H1 (cell line): ENCODE measurements at regions not wholly inside any gene's neighbourhood (a gene's known extent, or its start where the extent isn't known, plus 50 kb on each side); places are given as distances from the start of the nearest gene placed in this dataset.

ENCODE experiments used
- CTCF ChIA-PET: fragments of 300-600 bp; sonication (Branson Sonifier 250); formaldehyde crosslinking; loops from one replicate; lab custom pipeline; 2021; ENCODE audit not compliant: partially characterized antibody; lab: Charles Lee
- POLR2A ChIA-PET: fragments of 300-600 bp; sonication (Branson Sonifier 250); formaldehyde crosslinking; loops from one replicate; lab custom pipeline; 2021; ENCODE audit warnings: inconsistent platforms; ENCODE audit not compliant: partially characterized antibody; lab: Charles Lee
- DNase-seq, 2 experiments: peaks; one replicate each; pipeline versions ENCODE4 v3.0.0 to v3.0.0-alpha.2; 2010 to 2022; ENCODE audit warnings: low spot score in 2 of 2, low read depth in 1 of 2, mixed read lengths in 1 of 2
- FAIRE-seq: peaks from 2 replicates; lab custom pipeline; 2011; peaks lifted over from hg19 to GRCh38; lab: Jason Lieb, UNC
- H2AFZ ChIP-seq: 2 replicates; pipeline ENCODE4 v1.8.1; 2012; ENCODE audit warnings: low read length, inconsistent platforms
- H2AK5ac ChIP-seq: 2 replicates; pipeline ENCODE4 v1.6.1; 2013; ENCODE audit warnings: low read depth, low read length
- H2BK120ac ChIP-seq: replicated peaks from 2 replicates; pipeline ENCODE3; 2013; ENCODE audit warnings: low read depth, low read length, inconsistent platforms
- H2BK12ac ChIP-seq: 2 replicates; pipeline ENCODE4 v1.6.1; 2013; ENCODE audit warnings: low read depth, low read length
- H2BK15ac ChIP-seq: 2 replicates; pipeline ENCODE4 v1.6.1; 2013; ENCODE audit warnings: low read length
- H2BK20ac ChIP-seq: 2 replicates; pipeline ENCODE4 v1.6.1; 2013; ENCODE audit warnings: low read length
- H2BK5ac ChIP-seq: 2 replicates; pipeline ENCODE4 v1.6.1; 2013; ENCODE audit warnings: low read depth, low read length
- H3K14ac ChIP-seq: 2 replicates; pipeline ENCODE4 v1.6.1; 2013; ENCODE audit warnings: inconsistent platforms; ENCODE audit not compliant: insufficient read length
- H3K18ac ChIP-seq: 2 replicates; pipeline ENCODE4 v1.6.1; 2013; ENCODE audit warnings: low read length; ENCODE audit errors: extremely low read depth
- H3K23ac ChIP-seq: 2 replicates; pipeline ENCODE4 v1.6.1; 2013; ENCODE audit warnings: inconsistent platforms; ENCODE audit not compliant: insufficient read length
- H3K23me2 ChIP-seq: 2 replicates; pipeline ENCODE4 v1.6.1; 2013; ENCODE audit warnings: low read depth, low read length
- H3K27ac ChIP-seq: 2 replicates; pipeline ENCODE4 v1.6.1; 2011; ENCODE audit warnings: low read depth, low read length, inconsistent platforms
- H3K27me3 ChIP-seq, 4 experiments: replicated peaks in 1 of 4; 1 replicate in 1 of 4; 2 replicates in 3 of 4; pipeline versions ENCODE4 v1.6.1 to v1.8.1; 2011 to 2013; ENCODE audit warnings: low read length in 3 of 4, mild to moderate bottlenecking in 3 of 4, inconsistent platforms in 2 of 4, mixed read lengths in 2 of 4, moderate library complexity in 1 of 4; ENCODE audit not compliant: control insufficient read depth in 3 of 4, insufficient read depth in 3 of 4; ENCODE audit errors: extremely low read depth in 1 of 4
- H3K36me3 ChIP-seq, 4 experiments: 2 replicates each; pipeline versions ENCODE4 v1.6.1 to v1.8.1; 2011 to 2013; ENCODE audit warnings: mild to moderate bottlenecking in 4 of 4, low read length in 3 of 4, moderate library complexity in 2 of 4, control low read depth in 1 of 4, inconsistent platforms in 1 of 4; ENCODE audit not compliant: insufficient read depth in 4 of 4, control insufficient read depth in 2 of 4
- H3K4ac ChIP-seq: replicated peaks from 2 replicates; pipeline ENCODE3; 2013; ENCODE audit warnings: low read length, low read depth, mixed read lengths, inconsistent platforms; ENCODE audit not compliant: insufficient read length
- H3K4me1 ChIP-seq, 4 experiments: replicated peaks in 1 of 4; 1 replicate in 1 of 4; 2 replicates in 3 of 4; pipeline versions ENCODE4 v1.6.1 to v1.8.1; 2011 to 2013; ENCODE audit warnings: low read length in 3 of 4, inconsistent platforms in 2 of 4, mixed read lengths in 1 of 4; ENCODE audit not compliant: insufficient read depth in 4 of 4, control insufficient read depth in 3 of 4
- H3K4me2 ChIP-seq, 2 experiments: 2 replicates each; pipeline versions ENCODE4 v1.6.1 to v1.8.1; 2011 to 2013; ENCODE audit warnings: low read depth in 2 of 2, low read length in 2 of 2, control low read depth in 1 of 2, inconsistent platforms in 1 of 2, mild to moderate bottlenecking in 1 of 2; ENCODE audit not compliant: insufficient read depth in 1 of 2
- H3K4me3 ChIP-seq, 4 experiments: fragments of 200-600, 300-600 bp in 1 of 4; sonication (generic), shearing (Covaris generic), sonication (Bioruptor Twin) in 1 of 4; 2 replicates each; pipeline versions ENCODE4 v1.5.1 to v1.8.1; 2011 to 2016; ENCODE audit warnings: low read length in 4 of 4, low read depth in 3 of 4, control low read depth in 2 of 4, inconsistent platforms in 2 of 4, mild to moderate bottlenecking in 2 of 4, mixed read lengths in 1 of 4, moderate library complexity in 1 of 4; ENCODE audit not compliant: insufficient read depth in 2 of 4; ENCODE audit errors: extremely low read depth in 1 of 4
- H3K56ac ChIP-seq: replicated peaks from 2 replicates; pipeline ENCODE3; 2013; ENCODE audit warnings: low read depth, mild to moderate bottlenecking, mixed read lengths, low read length, inconsistent platforms; ENCODE audit not compliant: insufficient read length
- H3K79me1 ChIP-seq: 2 replicates; pipeline ENCODE4 v1.6.1; 2013; ENCODE audit warnings: low read depth, low read length, control low read depth
- H3K79me2 ChIP-seq, 2 experiments: 2 replicates each; pipeline versions ENCODE4 v1.6.1 to v1.8.1; 2012 to 2013; ENCODE audit warnings: low read length in 2 of 2, mild to moderate bottlenecking in 2 of 2, inconsistent platforms in 1 of 2; ENCODE audit not compliant: insufficient read depth in 2 of 2, control insufficient read depth in 1 of 2
- H3K9ac ChIP-seq, 4 experiments: replicated peaks in 1 of 4; 1 replicate in 1 of 4; 2 replicates in 3 of 4; pipeline versions ENCODE4 v1.6.1 to v1.8.1; 2011 to 2013; ENCODE audit warnings: low read depth in 3 of 4, low read length in 3 of 4, control low read depth in 2 of 4, mild to moderate bottlenecking in 2 of 4, moderate library complexity in 2 of 4, inconsistent platforms in 1 of 4; ENCODE audit errors: extremely low read depth in 1 of 4
- H3K9me3 ChIP-seq, 2 experiments: 2 replicates each; pipeline versions ENCODE4 v1.6.1 to v1.8.1; 2012 to 2013; ENCODE audit warnings: mild to moderate bottlenecking in 2 of 2, moderate library complexity in 2 of 2, control low read depth in 1 of 2, inconsistent platforms in 1 of 2, low read depth in 1 of 2, low read length in 1 of 2, mixed read lengths in 1 of 2; ENCODE audit not compliant: insufficient read depth in 2 of 2
- H4K20me1 ChIP-seq, 2 experiments: replicated peaks in 1 of 2; 2 replicates each; pipeline versions ENCODE3 to v1.8.1; 2011 to 2013; ENCODE audit warnings: inconsistent platforms in 2 of 2, low read length in 2 of 2, mild to moderate bottlenecking in 1 of 2; ENCODE audit not compliant: insufficient read depth in 2 of 2, control insufficient read depth in 1 of 2
- H4K5ac ChIP-seq: 2 replicates; pipeline ENCODE4 v1.6.1; 2013; ENCODE audit warnings: low read length, low read depth, mixed read lengths, inconsistent platforms; ENCODE audit not compliant: insufficient read length
- H4K8ac ChIP-seq: 2 replicates; pipeline ENCODE4 v1.8.0; 2013; ENCODE audit warnings: mild to moderate bottlenecking, moderate library complexity, low read length, inconsistent platforms; ENCODE audit not compliant: insufficient read depth; ENCODE audit errors: extremely low read depth
- H4K91ac ChIP-seq: replicated peaks from 2 replicates; pipeline ENCODE3; 2013; ENCODE audit warnings: low read length, mixed read lengths, inconsistent platforms; ENCODE audit not compliant: insufficient read length
- ATF3 ChIP-seq: IDR thresholded peaks from 2 replicates; pipeline ENCODE4 v1.6.1; 2011; ENCODE audit warnings: low read depth, mild to moderate bottlenecking, low read length; ENCODE audit not compliant: insufficient read depth
- RFX5 ChIP-seq: IDR thresholded peaks from 2 replicates; pipeline ENCODE4 v1.6.1; 2011; ENCODE audit warnings: low read depth, low read length, improper control_type of control experiment, borderline replicate concordance
- WGBS, 2 experiments: shearing (Covaris generic) in 1 of 2; methylation state at CpG; one replicate each; pipeline versions ENCODE4 v1.1.6 to v1.1.7; 2013 to 2015; ENCODE audit warnings: low lambda C conversion rate in 2 of 2, mixed read lengths in 2 of 2, inconsistent platforms in 1 of 2, low coverage in 1 of 2, missing lambda C conversion rate in 1 of 2; ENCODE audit not compliant: insufficient replicate concordance in 2 of 2, insufficient coverage in 1 of 2, insufficient read length in 1 of 2; ENCODE audit errors: extremely low coverage in 1 of 2, missing lambda C conversion rate in 1 of 2; 5-methylcytosine and 5-hydroxymethylcytosine counted together

GRCh38 chr13:107351305-107351704, 783.4 kb upstream of the ARGLU1 start:
- peak; percentile 63 for FAIRE-seq
- H3K9me3 ChIP-seq = no peaks in the 10 kb centered on the region
- H3K4me2 ChIP-seq = no peak overlapping the region
- no peak overlapping the region for H4K8ac ChIP-seq
- H3K23ac ChIP-seq = no peak overlapping the region
- no peak overlapping the region for H2BK5ac ChIP-seq
- no peak for DNase-seq
- no peak overlapping the region for H2BK15ac ChIP-seq
- ChIA-PET POLR2A (interaction anchor here (0.6 kb wide), 1 partner anchor 143 kb away, joined by 4 read pairs; no protein-coding TSS in a partner anchor), CTCF (interaction anchor here (1.0 to 1.5 kb wide), 2 partner anchors 9 to 11 kb away, joined by 3 to 4 read pairs; no protein-coding TSS in a partner anchor)
- H3K27ac ChIP-seq = no peak overlapping the region
- H2BK20ac ChIP-seq = no peak overlapping the region
- no peak overlapping the region; a peak in 1 of 7 replicates for H3K9ac ChIP-seq
- no peaks in the 10 kb centered on the region for H3K36me3 ChIP-seq
- no peaks in the 10 kb centered on the region for H4K20me1 ChIP-seq
- no peak overlapping the region for H3K18ac ChIP-seq
- no peak overlapping the region for H2AFZ ChIP-seq
- no peaks in the 10 kb centered on the region for H3K27me3 ChIP-seq
- H2AK5ac ChIP-seq = no peak overlapping the region
- no peaks in the 10 kb centered on the region for H3K79me1 ChIP-seq
- TF ChIP-seq ATF3 = no peak
- peak; percentile 88 for TF ChIP-seq RFX5
- H3K4me1 ChIP-seq = no peaks in the 10 kb centered on the region; a peak in 1 of 7 replicates
- no peak overlapping the region for H4K5ac ChIP-seq
- WGBS, 2 experiments = 90% methylated on average over 8 of the region's 8 CpGs; no CpG with 5 or more reads in 1 of the 2 experiments
- H3K23me2 ChIP-seq = no peaks in the 10 kb centered on the region
- H3K79me2 ChIP-seq = no peaks in the 10 kb centered on the region
- no peak overlapping the region for H3K4me3 ChIP-seq
- no peak overlapping the region for H2BK12ac ChIP-seq
- H3K56ac ChIP-seq = no peak overlapping the region
- no peak overlapping the region for H2BK120ac ChIP-seq
- no peak overlapping the region for H4K91ac ChIP-seq
- no peak overlapping the region for H3K4ac ChIP-seq
- no peak overlapping the region for H3K14ac ChIP-seq
